Keratinocyte (primary cell): ENCODE measurements at regions not wholly inside any gene's neighbourhood (a gene's known extent, or its start where the extent isn't known, plus 50 kb on each side); places are given as distances from the start of the nearest gene placed in this dataset.
"Not testable (repeated sequence)": the region's sequence is repeated elsewhere in the genome, so short reads cannot be mapped to it uniquely, and the experiment has no call there.

Experiments
- CTCF ChIP-seq, 3 experiments: IDR thresholded peaks in 1 of 3; conservative IDR thresholded peaks in 1 of 3; optimal IDR thresholded peaks in 1 of 3; 2 replicates in 2 of 3; 3 replicates in 1 of 3; pipeline versions ENCODE3 to v1.5.1; 2011; ENCODE audit warnings: low read length in 3 of 3, mild to moderate bottlenecking in 3 of 3, moderate library complexity in 2 of 3, control low read depth in 1 of 3, inconsistent platforms in 1 of 3; ENCODE audit not compliant: insufficient read depth in 2 of 3; ENCODE audit errors: extremely low read depth in 1 of 3
- EZH2 ChIP-seq: IDR thresholded peaks from one replicate; pipeline ENCODE4 v1.6.1; 2012; ENCODE audit warnings: inconsistent platforms, mild to moderate bottlenecking, low read length, moderate library complexity

DNA sequence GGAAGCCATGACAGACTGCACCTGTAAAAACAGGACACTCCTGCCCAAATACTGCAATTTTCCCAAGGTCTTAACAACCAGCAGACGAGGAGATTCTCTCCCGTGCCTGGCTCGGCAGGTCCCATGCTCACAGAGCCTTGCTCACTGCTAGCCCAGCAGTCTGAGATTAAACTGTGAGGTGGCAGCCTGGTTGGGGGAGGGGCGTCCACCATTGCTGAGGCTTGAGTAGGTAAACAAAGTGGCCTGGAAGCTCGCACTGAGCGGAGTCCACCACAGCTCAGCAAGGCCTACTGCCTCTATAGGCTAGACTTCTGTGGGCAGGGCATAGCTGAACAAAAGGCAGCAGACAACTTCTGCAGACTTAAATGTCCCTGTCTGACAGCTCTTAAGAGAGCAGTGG is 80.3 kb downstream of the ANXA5 start:
- TF ChIP-seq CTCF (optimal IDR thresholded peaks at IDR 0.05 in 1 of 3, IDR thresholded peaks at IDR 0.05 in 1 of 3, conservative IDR thresholded peaks at IDR 0.05 in 1 of 3; ENCODE audit: extremely low read depth in 1 of 3, insufficient read depth in 2 of 3, low read length in 3 of 3); EZH2: not testable (repeated sequence)
